GM19395 (cell line): ENCODE measurements at regions not wholly inside any gene's neighbourhood (a gene's known extent, or its start where the extent isn't known, plus 50 kb on each side); places are given as distances from the start of the nearest gene placed in this dataset.
"Not testable (repeated sequence)": the region's sequence is repeated elsewhere in the genome, so short reads cannot be mapped to it uniquely, and the experiment has no call there.

Experiments used
- ATAC-seq: cut with Tn5 transposase; IDR thresholded peaks from one replicate; pipeline ENCODE4 v1.9.1; 2021; ENCODE audit warnings: mild to moderate bottlenecking, moderate library complexity; ENCODE audit not compliant: unreplicated experiment

GRCh38 chr5:32842813-32843530, 131.9 kb downstream of the NPR3 start:
- ATAC-seq: no peak

- no peak for ATAC-seq
These were observed 132.4 kb downstream of the NPR3 start for GRCh38 chr5:32843531-32843895.

- ATAC-seq: no peak
These were observed 134.1 kb downstream of the NPR3 start for GRCh38 chr5:32845171-32845570.

GRCh38 chr5:32848120-32848519, 137.0 kb downstream of the NPR3 start:
- ATAC-seq: no peak

GRCh38 chr5:32848681-32849080, 137.6 kb downstream of the NPR3 start:
- no peak for ATAC-seq

GRCh38 chr5:32850817-32851496, 139.8 kb downstream of the NPR3 start:
- ATAC-seq: no peak

GRCh38 chr5:32851559-32852173, 140.5 kb downstream of the NPR3 start:
- ATAC-seq: no peak

GRCh38 chr5:32852535-32852934, 141.4 kb downstream of the NPR3 start:
- no peak for ATAC-seq

GRCh38 chr5:32852976-32853375, 141.9 kb downstream of the NPR3 start:
- no peak for ATAC-seq

- no peak for ATAC-seq
These were observed 143.4 kb downstream of the NPR3 start for GRCh38 chr5:32854473-32854872.

GRCh38 chr5:32859211-32859641, 148.1 kb downstream of the NPR3 start:
- ATAC-seq: no peak

GRCh38 chr5:32865475-32865874, 154.4 kb downstream of the NPR3 start:
- ATAC-seq: no peak

GRCh38 chr5:32866138-32866537, 155.0 kb downstream of the NPR3 start:
- ATAC-seq: no peak

GRCh38 chr5:32869216-32869615, 158.1 kb downstream of the NPR3 start:
- ATAC-seq: no peak

GRCh38 chr5:32876791-32877190, 165.7 kb downstream of the NPR3 start:
- ATAC-seq: no peak

GRCh38 chr5:32879364-32879763, 168.2 kb downstream of the NPR3 start:
- ATAC-seq: not testable (repeated sequence)

GRCh38 chr5:32880796-32881195, 169.7 kb downstream of the NPR3 start:
- no peak for ATAC-seq

GRCh38 chr5:32887390-32887789, 176.3 kb downstream of the NPR3 start:
- ATAC-seq: no peak

GRCh38 chr5:32889078-32889477, 178.0 kb downstream of the NPR3 start:
- no peak for ATAC-seq

- ATAC-seq: no peak
These were observed 192.5 kb downstream of the NPR3 start for GRCh38 chr5:32903613-32904012.

GRCh38 chr5:32908641-32909040, 197.5 kb downstream of the NPR3 start:
- ATAC-seq: no peak

- ATAC-seq: no peak
These were observed 198.1 kb downstream of the NPR3 start for GRCh38 chr5:32909207-32909606.
